PC-3 (cell line): ENCODE measurements at regions not wholly inside any gene's neighbourhood (a gene's known extent, or its start where the extent isn't known, plus 50 kb on each side); places are given as distances from the start of the nearest gene placed in this dataset.

Experiments
- CTCF ChIP-seq: fragments of 300-600 bp; sonication (generic); conservative IDR thresholded peaks from 2 replicates; pipeline ENCODE4 v1.5.1; 2017; ENCODE audit warnings: antibody characterized with exemption, low read depth, mild to moderate bottlenecking, low read length
- EZH2 ChIP-seq: fragments of 300-600 bp; sonication (generic); IDR thresholded peaks from one replicate; pipeline ENCODE4 v1.6.1; 2017; ENCODE audit warnings: antibody characterized with exemption, mild to moderate bottlenecking, low read length; ENCODE audit not compliant: unreplicated experiment

- TF ChIP-seq EZH2 = no peak
- no peak for TF ChIP-seq CTCF
Observed at GRCh38 chr6:140775061-140775460, 1357.7 kb upstream of the GJE1 start.
